ENCODE measurements at regions not wholly inside any gene's neighbourhood (a gene's known extent, or its start where the extent isn't known, plus 50 kb on each side); places are given as distances from the start of the nearest gene placed in this dataset.

DNA sequence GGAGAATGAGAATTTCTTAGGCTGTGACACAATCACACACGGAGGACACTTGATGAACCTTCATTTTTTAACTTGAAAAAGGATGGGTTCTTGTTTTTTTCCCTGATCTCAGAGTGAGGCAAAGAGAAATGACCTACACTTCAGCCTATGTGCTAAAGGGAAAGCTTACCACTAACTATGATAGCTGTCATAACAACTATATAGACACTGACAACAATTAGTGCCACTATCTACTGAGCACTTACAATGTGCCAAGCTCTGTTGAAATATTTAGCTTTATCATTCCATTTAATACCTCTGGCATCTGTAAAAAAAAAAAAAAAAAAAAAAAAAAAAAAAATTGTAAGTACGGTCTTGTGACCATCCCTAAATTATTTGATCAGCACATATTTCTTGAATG, 135.9 kb upstream of the WWC1 start:
- no peak for DNase-seq

DNA sequence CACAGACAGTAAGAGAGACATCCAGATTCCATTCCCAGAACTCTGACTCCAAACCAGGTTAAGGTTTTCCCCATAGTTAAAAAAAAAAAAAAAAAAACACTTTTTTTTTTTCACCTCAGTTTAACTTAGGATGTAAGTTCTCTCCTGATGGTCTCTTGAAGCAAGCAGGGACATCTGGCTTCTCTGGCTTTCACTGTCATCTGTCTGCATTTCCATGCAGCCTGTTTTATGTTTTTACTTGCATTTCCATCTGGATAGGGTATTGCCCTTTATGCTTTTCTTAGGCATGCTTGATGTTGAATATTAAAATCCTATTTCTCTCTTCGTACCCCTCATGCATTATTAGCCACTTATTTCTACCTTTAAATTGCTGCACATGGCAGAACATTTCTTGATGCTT, 135.3 kb upstream of the WWC1 start:
- no peak for DNase-seq

GRCh38 chr5:168157141-168157540, 134.3 kb upstream of the WWC1 start:
- no peak for DNase-seq

DNA sequence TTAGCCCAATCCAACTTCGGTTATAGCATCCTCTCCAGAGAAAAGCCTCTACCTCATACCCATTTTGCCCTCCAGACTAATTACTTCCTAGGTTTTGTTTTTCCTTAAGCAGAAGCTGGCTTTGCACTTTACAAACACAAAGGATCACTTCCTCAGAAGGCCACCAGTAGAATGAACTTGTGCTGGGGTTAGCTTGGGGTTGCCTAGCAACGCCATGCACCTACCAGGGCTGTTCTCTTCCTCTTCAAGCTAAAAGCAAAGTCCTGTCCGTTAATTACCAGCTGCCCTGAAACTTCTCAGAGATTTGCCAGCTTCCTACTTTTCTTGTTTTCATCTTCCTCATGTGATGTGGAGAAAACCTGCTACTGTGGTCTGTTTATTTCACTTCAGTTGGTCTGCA, 132.0 kb upstream of the WWC1 start:
- no peak for DNase-seq

DNA sequence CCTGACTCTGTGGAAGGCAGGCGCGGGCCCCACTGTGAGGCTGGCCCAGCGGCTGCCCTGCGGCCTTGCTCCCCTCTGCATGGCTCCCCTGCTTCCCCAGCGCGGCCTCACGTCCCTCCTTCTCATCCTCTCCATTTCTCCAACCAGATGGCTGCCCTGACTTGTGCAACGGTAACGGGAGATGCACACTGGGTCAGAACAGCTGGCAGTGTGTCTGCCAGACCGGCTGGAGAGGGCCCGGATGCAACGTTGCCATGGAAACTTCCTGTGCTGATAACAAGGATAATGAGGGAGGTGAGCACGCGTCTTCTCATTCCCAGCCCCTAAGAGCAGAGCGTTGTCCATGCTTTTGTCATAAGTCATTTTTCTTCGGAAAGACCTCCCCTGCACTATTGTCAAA, 129.0 kb upstream of the WWC1 start:
- DNase-seq = no peak

DNA sequence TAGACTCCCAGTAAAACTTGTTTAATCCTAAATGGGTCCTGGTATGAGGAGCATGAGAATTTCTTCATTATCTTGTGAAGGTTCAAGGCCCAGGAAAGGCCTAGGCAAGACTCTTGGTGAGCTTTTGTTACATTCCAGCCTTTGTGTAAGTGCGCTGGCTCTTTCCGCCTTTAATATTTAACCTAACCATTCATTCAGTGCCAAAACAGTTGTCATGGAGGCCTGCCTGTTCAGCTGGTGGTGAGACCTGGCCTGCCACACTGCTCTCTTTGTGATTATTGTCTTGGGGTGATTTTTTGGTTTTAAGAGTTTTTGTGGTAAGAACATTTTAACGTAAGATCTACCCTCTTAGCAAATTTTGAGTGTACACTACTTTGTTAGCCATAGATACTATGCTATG, 127.5 kb upstream of the WWC1 start:
- DNase-seq = no peak

DNA sequence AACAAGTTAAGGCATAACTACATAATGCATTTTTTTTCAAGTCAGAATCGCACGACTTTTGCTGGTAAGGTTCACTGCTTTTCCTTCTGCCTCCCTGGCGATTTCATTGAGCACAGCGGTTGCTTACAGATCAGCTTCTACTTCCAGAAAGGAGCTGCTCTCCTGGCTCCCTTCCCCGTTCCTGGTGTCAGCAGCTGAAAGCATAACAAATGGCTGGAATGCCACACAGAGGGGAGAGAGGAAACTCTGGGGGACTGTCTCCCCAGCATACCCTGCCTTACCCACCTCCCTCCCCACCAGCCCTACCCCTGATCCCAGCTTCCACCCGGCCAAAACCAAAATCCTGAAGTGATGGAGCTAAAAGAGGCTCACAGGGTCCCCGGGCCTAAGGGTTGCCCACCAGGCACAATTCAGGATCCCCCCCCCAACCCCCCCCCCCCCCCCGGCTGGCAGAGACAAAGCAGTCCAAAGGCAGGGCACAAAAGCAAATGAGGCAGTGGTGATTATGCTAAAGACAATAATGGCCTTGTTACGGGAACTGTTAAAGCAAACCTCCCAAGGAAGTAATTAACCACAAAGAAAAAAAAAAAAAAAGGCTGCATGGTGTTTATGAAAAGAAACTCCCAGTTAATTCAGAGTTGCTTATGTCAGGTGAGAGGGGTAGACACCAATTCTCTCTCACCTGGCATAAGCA, 126.1 kb upstream of the WWC1 start:
- DNase-seq = no peak

- DNase-seq = no peak
Measured at GRCh38 chr5:168165977-168166376, 125.5 kb upstream of the WWC1 start.

DNA sequence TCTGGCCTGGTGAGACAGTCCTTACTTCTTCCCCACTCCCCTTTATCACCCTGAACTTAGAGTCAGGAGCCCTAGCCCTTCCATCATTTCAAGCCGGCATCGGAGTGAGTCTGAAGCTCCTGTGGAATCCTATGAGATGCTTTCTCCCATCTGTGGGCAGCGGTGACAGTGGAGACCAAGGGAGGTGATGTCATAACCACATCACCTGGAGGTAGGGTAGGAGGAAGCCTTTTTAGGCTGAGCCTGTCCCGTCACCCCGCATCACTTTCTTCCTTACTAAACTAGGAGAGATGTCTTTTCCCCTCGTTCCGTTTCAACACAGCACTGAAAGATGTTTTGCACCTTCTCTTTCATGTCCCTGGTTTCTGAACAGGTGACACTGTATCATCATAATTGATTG, 124.1 kb upstream of the WWC1 start:
- DNase-seq = no peak

- no peak for DNase-seq
Measured at GRCh38 chr5:168168978-168169698, 122.3 kb upstream of the WWC1 start.

- no peak for DNase-seq
Measured at GRCh38 chr5:168169791-168170190, 121.7 kb upstream of the WWC1 start.

GRCh38 chr5:168171901-168172759, 119.3 kb upstream of the WWC1 start:
- DNase-seq = no peak

- no peak for DNase-seq
Measured at GRCh38 chr5:168172760-168173223, 118.7 kb upstream of the WWC1 start.

DNA sequence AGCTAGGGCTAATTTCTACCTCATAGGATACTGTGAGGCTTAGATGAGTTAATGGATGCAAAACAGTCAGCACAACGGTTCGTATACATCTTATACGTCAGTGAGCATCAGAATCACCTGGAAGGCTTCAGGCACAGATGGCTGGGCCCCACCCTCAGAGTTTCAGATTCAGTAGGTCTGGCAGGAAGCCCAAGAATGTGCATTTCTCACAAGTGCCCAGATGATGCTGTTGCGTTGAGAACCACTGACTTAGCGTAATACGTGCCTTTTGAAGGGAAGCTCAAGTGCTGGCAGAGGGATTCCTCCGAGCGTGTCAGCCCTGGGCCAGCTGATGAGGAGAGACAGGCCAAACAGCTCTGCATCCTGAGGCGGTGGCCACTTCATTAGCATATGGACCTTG, 117.1 kb upstream of the WWC1 start:
- DNase-seq = no peak

DNA sequence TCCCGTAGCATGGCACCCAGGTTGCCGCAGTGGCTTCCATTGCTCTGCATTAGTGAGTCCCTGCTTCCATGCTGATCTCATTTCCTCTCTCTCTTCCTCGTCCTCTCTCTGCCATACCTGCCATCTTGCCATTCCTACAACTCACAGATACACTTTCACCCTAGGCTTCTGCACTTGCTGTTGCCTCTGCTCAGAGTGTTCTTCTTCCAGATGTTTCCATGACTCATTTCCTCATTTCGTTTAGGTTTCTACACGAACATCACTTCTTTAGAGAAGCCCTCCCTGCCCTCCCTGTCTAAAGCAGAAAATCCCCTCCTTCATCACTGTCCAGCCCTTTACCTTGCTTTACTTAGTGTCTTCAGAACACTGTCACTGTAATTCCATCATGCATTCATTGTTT, 115.2 kb upstream of the WWC1 start:
- DNase-seq = no peak

GRCh38 chr5:168176941-168177340, 114.5 kb upstream of the WWC1 start:
- DNase-seq = no peak

DNA sequence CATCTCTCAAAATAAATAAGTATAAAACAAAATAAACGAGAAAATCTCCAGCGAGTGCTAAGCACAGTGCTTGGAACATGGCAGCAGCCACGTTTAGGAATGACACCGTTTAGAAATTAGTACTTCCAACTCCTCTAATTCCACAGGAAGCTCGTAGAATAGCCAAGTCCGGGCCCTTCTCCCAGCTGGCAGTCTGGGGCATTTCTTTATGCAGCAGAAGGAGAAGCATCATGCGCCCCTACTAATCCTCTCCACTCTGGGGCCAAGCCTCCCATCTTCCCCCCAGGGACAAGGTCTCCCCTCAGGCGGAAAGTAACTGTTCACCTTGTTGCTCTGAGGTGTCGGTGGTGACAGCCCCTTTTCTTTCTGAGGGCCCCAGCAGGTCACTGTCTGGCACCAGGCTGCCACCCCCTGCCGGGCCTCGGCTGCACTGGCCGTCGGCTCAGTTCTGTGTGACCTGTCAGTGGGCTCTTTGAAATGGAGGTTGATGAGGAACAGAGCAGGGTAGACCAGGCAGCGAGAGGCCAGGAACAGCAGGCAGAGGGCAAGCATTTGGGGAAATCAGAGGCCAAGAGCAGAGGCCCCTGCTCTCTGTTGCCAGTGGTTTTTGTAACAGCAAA, 113.5 kb upstream of the WWC1 start:
- no peak for DNase-seq

GRCh38 chr5:168179192-168179593, 112.3 kb upstream of the WWC1 start:
- DNase-seq = no peak

DNA sequence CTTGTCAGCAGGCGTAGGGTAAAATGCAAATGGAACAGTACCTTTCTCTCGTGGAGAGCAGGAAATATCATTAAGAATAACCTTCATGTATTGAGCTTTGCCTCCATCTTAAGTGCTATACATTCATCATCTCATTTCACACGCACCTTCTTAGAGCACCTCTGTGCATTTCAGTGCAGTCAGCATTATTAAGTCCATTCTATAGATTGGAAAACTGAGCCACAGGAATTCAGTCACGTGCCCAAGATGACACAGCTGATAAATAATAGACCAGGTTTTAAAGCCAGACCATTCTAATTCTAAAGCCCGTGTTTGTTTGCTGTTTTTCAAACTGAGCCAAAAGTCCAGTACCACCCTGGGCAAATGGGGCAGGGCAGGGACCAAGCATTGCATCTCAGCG, 109.2 kb upstream of the WWC1 start:
- DNase-seq = no peak

DNA sequence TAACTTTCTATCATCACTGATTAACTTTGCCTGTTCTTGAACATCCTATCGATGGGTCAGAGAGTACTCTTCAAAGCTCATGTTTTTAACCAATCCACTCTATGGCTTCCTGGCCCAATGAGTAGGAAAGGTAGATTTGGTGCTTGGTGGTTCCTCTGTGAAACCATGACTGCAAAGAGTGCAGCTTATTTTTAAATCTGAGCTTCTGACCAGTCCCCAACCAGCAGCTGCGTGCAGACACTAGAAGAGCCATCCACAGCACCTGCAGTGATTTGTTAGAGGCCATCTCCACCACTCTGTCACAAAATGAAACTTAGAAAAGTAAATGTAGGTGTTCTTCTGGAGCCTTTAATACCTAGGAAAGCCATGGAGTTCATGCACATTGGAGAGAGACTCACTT, 107.3 kb upstream of the WWC1 start:
- no peak for DNase-seq

GRCh38 chr5:168186289-168187074, 105.0 kb upstream of the WWC1 start:
- DNase-seq = no peak

DNA sequence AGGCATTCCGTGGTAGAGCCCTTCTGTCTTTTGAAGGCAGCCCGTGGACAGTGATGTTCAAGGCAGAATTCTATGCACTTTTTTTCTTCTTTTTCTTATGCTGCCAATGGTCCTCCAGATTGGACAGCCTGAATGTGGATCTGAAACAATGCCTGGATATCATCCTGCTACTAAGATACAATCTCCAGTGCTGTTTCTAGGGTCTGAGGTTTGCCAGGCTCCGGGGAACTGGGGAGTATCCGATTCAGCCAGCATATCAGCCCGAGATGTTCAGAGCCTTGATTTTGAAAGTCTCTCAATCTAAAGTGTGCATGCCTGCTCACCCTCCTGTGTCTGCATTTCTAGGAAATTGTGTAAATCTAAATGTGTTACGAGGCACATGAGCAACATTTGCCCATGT, 103.8 kb upstream of the WWC1 start:
- DNase-seq = no peak

GRCh38 chr5:168188182-168188581, 103.3 kb upstream of the WWC1 start:
- DNase-seq = no peak

Measured in activated CD4-positive, alpha-beta T cell treated with anti-CD3 and anti-CD28 coated beads for 48 hours (primary cell).